WTC11 (cell line): ENCODE measurements at regions not wholly inside any gene's neighbourhood (a gene's known extent, or its start where the extent isn't known, plus 50 kb on each side); places are given as distances from the start of the nearest gene placed in this dataset.

Source experiments
- ATAC-seq: fragments of 200-7000 bp; cut with Tn5 transposase; 2 replicates; pipeline ENCODE4 v1.10.0; 2021; ENCODE audit warnings: mild to moderate bottlenecking, moderate library complexity
- CTCF ChIA-PET: fragments of 300-600 bp; sonication (Branson Sonifier 250); formaldehyde crosslinking; loops from one replicate; lab custom pipeline; 2021; ENCODE audit warnings: antibody characterized with exemption; lab: Charles Lee
- POLR2A ChIA-PET: fragments of 350-600 bp; sonication (Branson Sonifier 250); formaldehyde crosslinking; loops from one replicate; lab custom pipeline; 2021; ENCODE audit warnings: antibody characterized with exemption; lab: Charles Lee
- DNase-seq: peaks from one replicate; pipeline ENCODE4 v3.0.0; 2021; ENCODE audit warnings: low spot score
- H3K27ac Mint-ChIP-seq: 2 replicates; pipeline ENCODE4 v1.8.0; 2021; ENCODE audit warnings: mixed read lengths
- H3K27me3 Mint-ChIP-seq: 2 replicates; pipeline ENCODE4 v1.8.0; 2021; ENCODE audit warnings: low read depth, mild to moderate bottlenecking, moderate library complexity, mixed read lengths
- H3K36me3 Mint-ChIP-seq: 2 replicates; pipeline ENCODE4 v1.8.0; 2021; ENCODE audit warnings: mixed read lengths
- H3K4me1 Mint-ChIP-seq: 2 replicates; pipeline ENCODE4 v1.8.0; 2022; ENCODE audit warnings: mixed read lengths
- H3K4me3 Mint-ChIP-seq: 2 replicates; pipeline ENCODE4 v1.8.0; 2021; ENCODE audit warnings: mild to moderate bottlenecking, moderate library complexity, mixed read lengths
- H3K9me3 Mint-ChIP-seq: 2 replicates; pipeline ENCODE4 v1.8.0; 2021; ENCODE audit warnings: mixed read lengths
- ARID4B ChIP-seq: sonication (generic); formaldehyde crosslinking; IDR thresholded peaks from 2 replicates; pipeline ENCODE4 v1.8.0; 2023; ENCODE audit warnings: missing genetic modification reagents, mild to moderate bottlenecking, borderline replicate concordance
- E2F1 ChIP-seq: sonication (generic); formaldehyde crosslinking; IDR thresholded peaks from 2 replicates; pipeline ENCODE4 v1.8.0; 2022; ENCODE audit warnings: mild to moderate bottlenecking, missing genetic modification reagents
- FOXP1 ChIP-seq: sonication (generic); formaldehyde crosslinking; IDR thresholded peaks from 2 replicates; pipeline ENCODE4 v1.8.0; 2022; ENCODE audit warnings: missing genetic modification reagents, mild to moderate bottlenecking, moderate library complexity, borderline replicate concordance
- IRF2 ChIP-seq: sonication (generic); formaldehyde crosslinking; IDR thresholded peaks from 2 replicates; pipeline ENCODE4 v1.8.0; 2022; ENCODE audit warnings: low read depth, missing genetic modification reagents, borderline replicate concordance
- PRDM15 ChIP-seq: sonication (generic); formaldehyde crosslinking; IDR thresholded peaks from 2 replicates; pipeline ENCODE4 v1.8.0; 2022; ENCODE audit warnings: missing genetic modification reagents
- PREB ChIP-seq: sonication (generic); formaldehyde crosslinking; IDR thresholded peaks from 2 replicates; pipeline ENCODE4 v1.8.1; 2022; ENCODE audit warnings: mild to moderate bottlenecking, missing genetic modification reagents, moderate library complexity, borderline replicate concordance
- PRRX2 ChIP-seq: fragments of 250-450 bp; sonication (Bioruptor Pico); IDR thresholded peaks from 2 replicates; pipeline ENCODE4 v1.8.0; 2021; ENCODE audit warnings: mild to moderate bottlenecking
- RORB ChIP-seq: fragments of 250-450 bp; sonication (Bioruptor Pico); IDR thresholded peaks from 2 replicates; pipeline ENCODE4 v1.9.0; 2021; ENCODE audit warnings: mild to moderate bottlenecking
- STAT6 ChIP-seq: sonication (generic); formaldehyde crosslinking; conservative IDR thresholded peaks from 2 replicates; pipeline ENCODE4 v1.8.1; 2023; ENCODE audit warnings: mild to moderate bottlenecking, low read depth, missing genetic modification reagents, moderate library complexity
- TP53 ChIP-seq: sonication (generic); formaldehyde crosslinking; IDR thresholded peaks from 2 replicates; pipeline ENCODE4 v1.8.1; 2023; ENCODE audit warnings: mild to moderate bottlenecking, missing genetic modification reagents
- ZNF281 ChIP-seq: sonication (generic); formaldehyde crosslinking; IDR thresholded peaks from 2 replicates; pipeline ENCODE4 v1.8.0; 2023; ENCODE audit warnings: mild to moderate bottlenecking, missing genetic modification reagents
- ZNF425 ChIP-seq: fragments of 250-450 bp; sonication (Bioruptor Pico); conservative IDR thresholded peaks from 2 replicates; pipeline ENCODE4 v1.9.0; 2021; ENCODE audit warnings: mild to moderate bottlenecking

- ATAC-seq (no peak), DNase-seq (no peak)
- Mint-ChIP-seq H3K4me1 (no peaks in the 10 kb centered on the region), H3K27me3 (no peaks in the 10 kb centered on the region), H3K27ac (no peak overlapping the region), H3K36me3 (no peaks in the 10 kb centered on the region), H3K9me3 (no peaks in the 10 kb centered on the region), H3K4me3 (no peak overlapping the region)
- ChIA-PET CTCF (interaction anchor here (0.8 kb wide), 1 partner anchor 549 kb away, joined by 3 read pairs; no protein-coding TSS in a partner anchor), POLR2A (no interaction called here)
- no peak for TF ChIP-seq IRF2 (CRISPR knock-in tag)
- no peak for TF ChIP-seq PRRX2 (CRISPR knock-in tag)
- no peak for TF ChIP-seq RORB (CRISPR knock-in tag)
- no peak for TF ChIP-seq ZNF425 (CRISPR knock-in tag)
- no peak for TF ChIP-seq ZNF281 (CRISPR knock-in tag)
- no peak for TF ChIP-seq PRDM15 (CRISPR knock-in tag)
- no peak for TF ChIP-seq FOXP1
- no peak for TF ChIP-seq TP53
- no peak for TF ChIP-seq ARID4B (CRISPR knock-in tag)
- TF ChIP-seq STAT6 (CRISPR knock-in tag), result no peak
- TF ChIP-seq PREB (CRISPR knock-in tag), result no peak
- TF ChIP-seq E2F1 (CRISPR knock-in tag), result no peak
These were observed 245.0 kb upstream of the PELI2 start for GRCh38 chr14:55873169-55873568.
